AG04450 (cell line): ENCODE measurements at regions not wholly inside any gene's neighbourhood (a gene's known extent, or its start where the extent isn't known, plus 50 kb on each side); places are given as distances from the start of the nearest gene placed in this dataset.

Experiments
- CTCF ChIA-PET: fragments of 300-600, 350-600 bp; formaldehyde crosslinking; extraction: SDS; loops from one replicate; lab custom pipeline; 2022; ENCODE audit warnings: antibody characterized with exemption, inconsistent platforms; lab: Charles Lee
- POLR2A ChIA-PET: fragments of 350-600 bp; formaldehyde crosslinking; extraction: SDS; loops from one replicate; lab custom pipeline; 2021; ENCODE audit warnings: antibody characterized with exemption, inconsistent platforms; lab: Yijun Ruan, JAX
- DNase-seq: peaks from one replicate; pipeline ENCODE4 v3.0.0-alpha.2; 2011; ENCODE audit warnings: low read depth, low spot score
- H3K27ac ChIP-seq: one replicate; pipeline ENCODE4 v1.5.1; 2012; ENCODE audit warnings: low read depth, low read length, control low read depth
- H3K27me3 ChIP-seq: one replicate; pipeline ENCODE4 v1.6.0; 2012; ENCODE audit warnings: low read length; ENCODE audit not compliant: control insufficient read depth, insufficient read depth
- H3K4me3 ChIP-seq: 2 replicates; pipeline ENCODE4 v1.5.1; 2011; ENCODE audit warnings: mild to moderate bottlenecking, low read depth, low read length, control low read depth
- H3K9me3 ChIP-seq: 2 replicates; pipeline ENCODE4 v1.5.1; 2012; ENCODE audit warnings: low read length; ENCODE audit not compliant: control insufficient read depth, insufficient read depth
- CTCF ChIP-seq: IDR thresholded peaks from 2 replicates; pipeline ENCODE4 v1.5.1; 2011; ENCODE audit warnings: low read depth, low read length, control low read depth, inconsistent platforms

- CTCF ChIA-PET = no interaction called here
- Histone ChIP-seq H3K27ac (no peak overlapping the region), H3K9me3 (no peaks in the 10 kb centered on the region; the same call in 1 of the 2 replicates), H3K4me3 (no peak overlapping the region), H3K27me3 (no peaks in the 10 kb centered on the region)
- TF ChIP-seq CTCF = no peak
- POLR2A ChIA-PET = no interaction called here
- DNase-seq = no peak
Measured at GRCh38 chr17:52209507-52209906, 51.0 kb upstream of the CA10 start.
